AG08396 (cell line): ENCODE measurements at regions not wholly inside any gene's neighbourhood (a gene's known extent, or its start where the extent isn't known, plus 50 kb on each side); places are given as distances from the start of the nearest gene placed in this dataset.
A peak's percentile ranks its signal among the peaks of the same experiment; 100 is the strongest.

ENCODE experiments used
- DNase-seq: peaks from one replicate; pipeline ENCODE4 v3.0.0; 2012; ENCODE audit warnings: low spot score, mixed read lengths

DNA sequence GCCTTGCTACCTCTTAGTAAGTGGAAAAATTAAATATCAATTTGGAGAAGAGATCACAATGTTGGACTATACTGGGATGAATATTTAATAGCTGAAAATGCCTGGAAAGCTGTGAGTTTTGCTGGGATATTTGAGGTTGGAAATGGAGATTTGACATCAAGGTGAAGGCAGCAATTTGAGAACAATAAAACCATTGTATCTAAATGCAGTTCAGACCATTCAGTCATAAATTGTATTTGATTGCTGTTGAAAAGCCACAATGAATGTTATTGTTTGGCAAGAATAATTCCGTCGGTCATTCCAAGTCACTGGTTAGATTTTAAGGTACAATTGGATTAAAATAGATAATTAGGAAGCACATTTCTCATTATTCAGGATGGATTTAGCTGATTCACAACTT lies 325.6 kb downstream of the HRH4 start:
- no peak for DNase-seq

- DNase-seq: no peak
These were observed 329.9 kb downstream of the HRH4 start for GRCh38 chr18:24790347-24790746.

DNA sequence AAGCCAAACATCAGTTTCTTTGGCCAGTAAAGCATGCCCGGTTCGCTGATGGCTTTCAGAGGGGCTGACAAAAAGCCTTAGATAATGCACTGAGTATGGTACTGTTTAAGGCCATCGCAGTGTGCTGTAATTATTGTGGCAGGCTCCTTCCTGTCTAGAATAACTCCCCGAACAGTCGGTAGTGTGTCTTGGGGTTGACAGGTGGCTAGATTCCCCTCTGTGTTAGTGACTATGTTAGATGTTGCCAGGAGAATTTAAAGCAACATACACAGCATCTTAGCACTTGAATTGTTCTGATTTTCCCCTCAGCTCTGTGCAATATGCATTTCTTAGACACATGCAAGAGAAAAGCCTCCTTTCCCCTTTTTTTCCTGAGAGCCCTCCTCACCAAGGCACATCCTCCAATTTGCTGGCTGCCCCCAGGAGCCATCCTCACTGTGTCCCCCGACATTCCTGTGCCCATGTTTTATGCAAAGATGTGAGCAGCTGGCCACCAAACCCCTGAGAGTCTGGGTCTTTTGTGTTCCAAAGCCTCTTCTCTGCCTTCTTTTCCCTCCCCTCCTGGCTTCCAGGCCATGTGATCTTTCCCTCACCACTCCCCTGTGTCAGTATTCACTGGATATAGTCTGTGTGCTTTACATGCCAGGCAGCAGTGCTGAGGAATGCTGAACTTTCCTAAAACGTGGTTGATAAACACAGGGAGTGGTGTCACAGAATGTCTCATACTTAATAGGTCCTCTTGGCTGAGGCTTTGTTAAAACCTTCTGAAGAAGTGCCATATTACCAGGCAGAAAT lies 331.5 kb downstream of the HRH4 start:
- peak; percentile 36 for DNase-seq

DNA sequence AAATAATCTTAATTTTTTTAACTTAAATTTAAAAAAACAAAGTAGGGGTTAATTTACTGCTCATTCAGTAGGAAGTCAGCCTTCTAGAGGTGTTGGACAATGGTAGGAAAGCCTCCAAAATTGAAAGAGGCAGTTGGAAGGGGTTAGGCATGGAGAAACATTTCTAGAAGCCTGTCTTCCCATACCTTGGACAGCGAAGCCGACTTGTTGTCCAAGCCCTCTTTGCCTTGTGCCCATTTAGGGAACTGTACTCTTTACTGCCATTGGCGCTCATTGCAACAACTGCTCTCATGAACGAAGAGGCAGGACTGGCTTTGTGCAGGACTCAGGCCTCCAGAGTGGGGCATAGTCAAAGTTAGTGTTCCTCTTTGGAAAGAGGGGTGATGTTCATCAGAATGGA lies 333.3 kb downstream of the HRH4 start:
- no peak for DNase-seq

DNA sequence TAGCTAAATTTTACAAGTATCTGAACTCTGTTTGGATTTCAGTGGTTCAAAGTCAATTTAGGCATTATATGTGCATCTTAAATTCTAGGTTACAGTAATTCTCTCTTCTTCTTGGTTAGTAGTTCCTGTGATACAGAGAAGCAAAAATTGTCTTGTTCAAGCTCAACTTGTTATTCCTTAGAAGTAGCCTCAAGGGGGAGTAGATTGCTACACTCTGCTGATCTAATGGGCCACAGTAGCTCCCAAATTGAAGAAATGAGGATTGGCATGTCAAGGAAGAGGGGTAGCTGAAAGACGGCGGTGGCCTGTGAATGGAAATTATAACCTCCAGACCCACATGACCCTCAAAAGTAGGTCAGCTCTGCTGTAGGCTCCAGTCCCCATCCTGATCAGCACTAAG lies 334.7 kb downstream of the HRH4 start:
- no peak for DNase-seq

GRCh38 chr18:24797981-24798380 lies 337.5 kb downstream of the HRH4 start:
- no peak for DNase-seq

DNA sequence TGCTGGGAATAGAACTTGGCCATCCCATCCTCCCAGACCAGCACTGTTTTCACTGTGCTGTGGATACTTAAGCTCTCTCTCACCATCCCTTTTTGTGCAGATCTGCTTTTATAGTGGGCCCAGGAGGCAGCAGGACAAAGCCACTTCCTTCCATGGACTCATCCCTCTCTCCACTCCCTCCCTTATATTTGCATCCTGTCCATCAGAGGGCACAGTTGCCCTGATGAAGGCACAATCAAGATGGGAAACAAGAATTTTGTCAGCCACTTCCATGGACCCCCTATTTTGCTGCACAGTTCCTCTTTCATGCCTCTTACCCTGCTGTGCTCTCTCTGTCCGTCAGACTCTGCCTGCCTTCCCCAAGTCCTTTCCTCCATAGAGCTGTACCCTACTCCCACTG lies 338.7 kb downstream of the HRH4 start:
- no peak for DNase-seq

DNA sequence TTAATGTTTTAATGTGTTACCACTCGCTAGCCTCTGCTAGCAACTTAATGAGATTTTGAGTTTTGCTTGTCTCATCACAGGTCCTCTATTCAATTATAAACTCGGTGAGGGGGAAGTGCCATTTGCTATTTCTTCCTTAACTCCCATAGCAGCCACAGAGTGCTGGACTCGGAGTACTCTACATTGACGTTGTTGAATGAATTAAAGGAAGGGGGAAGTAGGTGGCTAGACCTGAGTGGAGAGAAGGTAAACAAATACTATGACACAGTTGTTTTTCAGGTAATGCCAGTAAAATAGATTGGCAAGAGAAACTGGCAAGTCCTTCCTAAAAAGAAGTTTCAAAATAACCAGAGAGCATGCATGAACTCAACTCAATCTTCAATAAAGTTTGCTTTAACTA lies 339.3 kb downstream of the HRH4 start:
- DNase-seq: no peak

DNA sequence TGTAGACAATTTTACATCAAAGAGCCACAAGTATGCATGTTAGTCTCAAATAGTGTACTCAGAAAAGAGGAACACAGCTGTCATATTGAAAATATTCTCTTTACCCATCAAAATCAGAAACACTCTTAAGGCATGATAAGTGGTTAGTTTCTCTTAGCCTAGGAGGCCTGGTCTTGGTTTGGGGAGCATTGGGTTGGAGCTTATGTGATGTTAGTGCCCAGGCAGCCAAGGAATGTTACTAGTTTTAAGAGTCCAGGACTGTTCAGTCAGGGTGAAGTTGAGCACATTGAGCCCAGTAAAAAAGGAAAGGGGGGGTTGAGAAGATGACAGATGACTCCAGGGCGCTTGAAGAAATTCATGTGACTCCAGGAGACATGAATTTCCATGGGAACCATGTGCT lies 340.6 kb downstream of the HRH4 start:
- DNase-seq: peak; percentile 35

GRCh38 chr18:24802456-24802855 lies 342.0 kb downstream of the HRH4 start:
- no peak for DNase-seq

DNA sequence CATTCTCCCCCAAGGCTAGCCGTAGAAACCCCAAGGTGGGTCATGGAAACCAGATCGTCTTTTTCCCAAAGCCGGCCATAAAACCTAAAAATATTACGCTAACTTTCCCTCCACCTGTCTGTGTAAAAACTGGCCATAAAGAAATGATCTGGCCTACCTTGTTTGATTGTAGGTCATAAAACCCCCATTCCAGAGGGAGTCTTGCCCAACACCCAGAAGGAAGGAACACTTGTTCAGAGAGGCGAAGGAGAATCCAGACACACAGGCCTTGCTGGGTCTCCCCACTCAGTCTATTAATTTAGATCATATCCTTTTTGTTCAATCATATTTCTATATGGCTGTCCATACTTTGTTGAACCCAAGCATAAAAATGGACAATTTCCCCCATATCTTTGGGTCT lies 344.7 kb downstream of the HRH4 start:
- DNase-seq: no peak

DNA sequence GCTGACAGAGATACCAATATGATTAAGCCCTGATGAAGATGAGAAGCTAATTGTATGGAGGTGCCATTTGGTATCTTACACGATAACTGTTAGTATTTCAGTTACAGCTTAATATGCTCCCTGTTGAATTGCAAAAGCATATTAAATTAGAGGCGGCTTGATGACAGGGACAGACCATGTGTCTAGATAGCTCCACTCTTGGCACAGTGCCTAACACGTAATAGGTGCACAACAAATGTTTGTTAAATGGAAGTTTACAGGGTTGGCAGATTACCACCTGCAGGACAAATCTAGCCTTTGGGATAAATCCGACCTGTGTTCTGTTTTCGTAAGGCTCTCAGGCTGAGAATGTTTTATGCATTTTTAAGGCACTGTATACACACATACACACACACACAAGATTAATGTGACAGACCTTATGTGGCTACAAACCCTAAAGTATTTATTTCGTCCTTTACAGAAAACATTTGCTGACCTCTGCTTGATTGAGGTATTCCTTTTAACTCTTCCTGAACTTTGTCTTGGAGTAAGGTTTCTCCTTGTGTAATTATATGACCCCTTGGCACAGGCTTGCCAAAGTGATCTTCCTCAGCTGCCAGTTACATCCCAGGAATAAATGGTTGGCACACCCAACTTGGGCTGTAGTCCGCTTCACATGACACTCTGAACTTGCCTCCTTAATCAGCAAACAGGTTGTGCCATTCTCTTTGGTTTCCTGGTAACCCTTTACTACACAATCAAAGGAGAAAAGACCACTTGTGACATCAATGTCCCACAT lies 348.9 kb downstream of the HRH4 start:
- no peak for DNase-seq

GRCh38 chr18:24810561-24811305 lies 350.3 kb downstream of the HRH4 start:
- DNase-seq: no peak

DNA sequence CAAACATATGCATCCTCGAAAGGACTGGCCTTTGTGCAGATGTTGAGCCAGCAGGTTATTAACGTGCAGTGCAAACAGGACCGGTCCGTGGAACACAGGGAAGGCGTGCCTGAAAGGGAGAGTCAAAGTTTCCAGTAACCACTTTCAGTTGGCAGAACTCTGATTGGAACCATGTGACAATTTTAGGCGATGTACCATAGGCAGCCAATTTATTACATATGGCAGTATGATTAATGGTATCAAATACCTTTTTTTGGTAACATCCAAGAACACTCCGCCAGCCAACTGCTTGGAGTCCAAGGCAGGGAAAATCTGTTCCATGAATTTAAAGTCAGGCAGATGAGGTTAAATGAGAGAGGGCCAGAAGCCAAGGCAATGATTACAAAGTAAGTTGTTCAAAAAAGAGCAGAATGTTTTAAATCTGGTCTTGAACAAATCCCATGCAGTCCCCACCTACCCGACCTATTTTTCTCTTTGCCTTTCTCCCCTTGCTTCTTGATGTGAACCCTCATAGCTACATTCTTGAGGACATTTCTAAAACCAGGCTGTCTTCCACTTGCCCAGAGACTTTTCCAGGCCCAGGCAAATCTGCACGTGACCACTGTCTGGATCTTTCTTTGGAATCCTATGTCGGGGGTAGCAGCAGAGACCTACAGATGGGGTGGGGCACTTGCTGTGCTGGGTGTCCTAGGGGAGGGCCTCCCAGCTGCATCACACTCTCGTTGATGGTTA lies 351.7 kb downstream of the HRH4 start:
- no peak for DNase-seq

GRCh38 chr18:24814521-24814920 lies 354.1 kb downstream of the HRH4 start:
- no peak for DNase-seq

DNA sequence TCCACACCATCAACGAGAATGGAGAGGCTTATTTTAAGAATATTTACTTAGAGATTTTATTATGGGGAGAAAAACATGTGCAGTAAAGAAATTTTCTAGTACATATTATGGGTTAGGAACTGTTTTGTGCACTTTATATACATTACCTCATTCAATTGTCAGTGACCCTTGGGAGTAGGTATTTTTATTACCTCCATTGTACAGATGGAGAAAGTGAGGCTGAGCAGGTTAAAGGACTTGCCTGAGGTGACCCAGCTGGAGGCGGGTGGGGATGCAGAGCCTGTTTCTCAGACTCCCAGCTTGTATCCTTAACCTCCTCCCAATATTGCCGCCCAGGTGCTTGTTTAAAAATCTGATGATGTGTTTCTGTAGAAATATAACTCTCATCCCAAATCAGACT lies 356.7 kb downstream of the HRH4 start:
- no peak for DNase-seq

GRCh38 chr18:24817587-24818371 lies 357.3 kb downstream of the HRH4 start:
- DNase-seq: no peak

GRCh38 chr18:24818441-24818840 lies 358.0 kb downstream of the HRH4 start:
- DNase-seq: no peak

DNA sequence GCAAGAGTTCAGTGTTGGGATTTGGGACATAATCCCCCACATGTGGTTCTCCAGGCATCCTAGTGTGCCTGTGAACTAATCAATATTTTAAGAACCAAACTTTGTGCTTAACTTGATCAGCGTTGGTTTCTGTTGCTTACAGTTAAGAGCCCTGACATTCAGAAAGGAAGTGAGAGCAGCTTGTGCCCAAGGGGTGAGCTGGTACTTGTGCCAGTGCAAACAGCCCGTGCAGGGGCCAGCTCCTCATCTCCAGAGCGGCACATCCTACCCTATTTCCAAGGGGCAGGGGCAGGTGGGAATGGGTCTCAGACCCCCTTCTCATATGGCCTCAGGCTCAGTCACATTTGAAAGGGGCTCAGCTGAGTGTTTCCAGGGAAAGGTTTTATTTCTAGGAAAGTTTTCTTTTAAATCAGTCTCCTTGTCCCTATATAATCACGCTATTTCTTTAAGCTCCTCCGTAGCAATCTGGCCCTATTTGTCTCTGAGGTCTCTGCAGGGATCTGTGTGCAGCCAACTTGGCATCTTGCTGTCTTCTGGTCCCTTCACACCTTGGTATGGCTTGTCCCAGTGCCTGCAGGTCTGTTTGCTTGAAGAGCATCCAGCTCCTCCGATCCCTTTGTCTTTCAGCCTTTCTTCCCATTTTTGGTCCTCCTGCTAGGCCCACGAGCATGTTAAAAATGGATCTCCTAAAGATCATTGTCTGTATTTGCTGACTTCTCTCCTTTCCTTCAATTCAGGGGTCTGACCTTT lies 358.9 kb downstream of the HRH4 start:
- no peak for DNase-seq

- no peak for DNase-seq
These were observed 365.0 kb downstream of the HRH4 start for GRCh38 chr18:24825397-24825796.

DNA sequence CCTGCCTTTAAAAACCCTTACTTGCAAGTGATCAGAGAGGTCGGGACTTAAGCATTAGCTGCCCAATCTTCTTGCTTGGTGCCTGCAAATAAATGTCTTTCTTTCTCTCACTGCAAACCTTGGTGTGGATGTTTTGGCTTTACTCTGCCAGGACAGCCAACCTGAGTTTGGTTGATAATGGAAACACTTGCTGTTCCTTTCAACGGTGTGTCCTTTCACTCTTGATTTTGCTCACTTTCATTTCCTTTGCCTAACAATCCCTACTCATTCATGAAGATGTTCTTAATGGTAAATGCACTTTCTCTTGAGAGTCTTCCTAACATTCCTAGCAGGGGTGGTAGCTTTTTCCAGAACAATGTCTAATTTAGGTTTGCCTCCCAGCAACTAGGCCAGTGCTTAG lies 366.2 kb downstream of the HRH4 start:
- no peak for DNase-seq
